PC-9 (cell line): ENCODE measurements at regions not wholly inside any gene's neighbourhood (a gene's known extent, or its start where the extent isn't known, plus 50 kb on each side); places are given as distances from the start of the nearest gene placed in this dataset.
"Not testable (repeated sequence)": the region's sequence is repeated elsewhere in the genome, so short reads cannot be mapped to it uniquely, and the experiment has no call there.

ENCODE experiments used
- BruUV-seq: library from RNA; stranded (reverse); fragments of 400-500 nt; replicated peaks from 2 replicates; lab custom pipeline; 2021; lab: Mats Ljungman, UMichigan
- CTCF ChIA-PET: fragments of 300-600 bp; sonication (Branson Sonifier 250); formaldehyde crosslinking; loops from one replicate; lab custom pipeline; 2022; ENCODE audit warnings: antibody characterized with exemption; lab: Charles Lee
- POLR2A ChIA-PET: fragments of 300-600 bp; sonication (Branson Sonifier 250); formaldehyde crosslinking; loops from one replicate; lab custom pipeline; 2022; ENCODE audit warnings: antibody characterized with exemption; ENCODE audit not compliant: unreplicated experiment; lab: Charles Lee
- DNase-seq, 2 experiments: peaks; one replicate each; pipeline versions ENCODE4 v3.0.0 to v3.0.0-alpha.2; 2015 to 2022; ENCODE audit warnings: mixed read lengths in 1 of 2
- H2AFZ ChIP-seq: fragments of 200-600 bp; sonication (generic); 2 replicates; pipeline ENCODE4 v1.8.1; 2017; ENCODE audit warnings: antibody characterized with exemption
- H3F3A ChIP-seq: fragments of 200-600 bp; sonication (generic); 2 replicates; pipeline ENCODE4 v1.8.1; 2017; ENCODE audit warnings: antibody characterized with exemption, mild to moderate bottlenecking, low read depth; ENCODE audit not compliant: insufficient read depth
- H3K27ac ChIP-seq: fragments of 200-600 bp; sonication (generic); 2 replicates; pipeline ENCODE4 v1.6.1; 2016; ENCODE audit warnings: mixed run types
- H3K27me3 ChIP-seq: fragments of 200-600 bp; sonication (generic); 2 replicates; pipeline ENCODE4 v1.6.1; 2016; ENCODE audit warnings: low read depth, mixed run types; ENCODE audit not compliant: insufficient read depth
- H3K36me3 ChIP-seq: fragments of 200-600 bp; sonication (generic); 2 replicates; pipeline ENCODE4 v1.6.1; 2016; ENCODE audit warnings: low read depth, mixed run types
- H3K4me1 ChIP-seq: fragments of 200-600 bp; sonication (generic); replicated peaks from 2 replicates; pipeline ENCODE4 v1.6.1; 2016; ENCODE audit warnings: mixed run types; ENCODE audit not compliant: insufficient read depth
- H3K4me2 ChIP-seq: fragments of 200-600 bp; sonication (generic); 2 replicates; pipeline ENCODE4 v1.6.1; 2017; ENCODE audit warnings: mixed run types
- H3K4me3 ChIP-seq: fragments of 200-600 bp; sonication (generic); 2 replicates; pipeline ENCODE4 v1.6.1; 2016; ENCODE audit warnings: mixed run types
- H3K79me2 ChIP-seq: fragments of 200-600 bp; sonication (generic); 2 replicates; pipeline ENCODE4 v1.6.1; 2017; ENCODE audit warnings: low read depth, mixed run types
- H3K9me2 ChIP-seq: fragments of 200-600 bp; sonication (generic); 2 replicates; pipeline ENCODE4 v1.8.1; 2017; ENCODE audit warnings: mild to moderate bottlenecking; ENCODE audit not compliant: insufficient read depth
- H3K9me3 ChIP-seq: fragments of 200-600 bp; sonication (generic); 2 replicates; pipeline ENCODE4 v1.8.1; 2016; ENCODE audit warnings: low read depth; ENCODE audit not compliant: insufficient read depth
- H4K20me1 ChIP-seq: fragments of 200-600 bp; sonication (generic); 2 replicates; pipeline ENCODE4 v1.8.1; 2017; ENCODE audit not compliant: insufficient read depth
- CTCF ChIP-seq: fragments of 200-600 bp; sonication (generic); conservative IDR thresholded peaks from 2 replicates; pipeline ENCODE4 v1.6.1; 2017; ENCODE audit warnings: mixed run types, antibody characterized with exemption, mild to moderate bottlenecking, moderate library complexity
- EZH2 ChIP-seq: fragments of 200-600 bp; sonication (generic); IDR thresholded peaks from 2 replicates; pipeline ENCODE4 v1.8.0; 2017; ENCODE audit warnings: antibody characterized with exemption, low read depth
- intact Hi-C: fragments of 100-400 bp; cut with micrococcal nuclease; formaldehyde crosslinking; loops from one replicate; pipeline ENCODE4 v1.10.0; 2022; ENCODE audit not compliant: unreplicated experiment

GRCh38 chr3:21919383-21919782 is 168.4 kb upstream of the ZNF385D start:
- no peaks in the 10 kb centered on the region for H3K36me3 ChIP-seq
- TF ChIP-seq EZH2 (no peak), CTCF (no peak)
- no peaks in the 10 kb centered on the region for H3K9me2 ChIP-seq
- H3K79me2 ChIP-seq = no peaks in the 10 kb centered on the region
- no peaks in the 10 kb centered on the region for H3F3A ChIP-seq
- ChIA-PET POLR2A (no interaction called here), CTCF (interaction anchor here (0.5 kb wide), 1 partner anchor 167 kb away, joined by 5 read pairs; no protein-coding TSS in a partner anchor)
- H2AFZ ChIP-seq = no peak overlapping the region
- DNase-seq = no peak
- H3K9me3 ChIP-seq = no peaks in the 10 kb centered on the region
- no peaks in the 10 kb centered on the region for H3K27me3 ChIP-seq
- intact Hi-C loops = no loop called here
- no peak overlapping the region for H3K27ac ChIP-seq
- no TSS peak for BruUV-seq
- H3K4me1 ChIP-seq = no peaks in the 10 kb centered on the region
- no peak overlapping the region for H3K4me2 ChIP-seq
- no peaks in the 10 kb centered on the region for H4K20me1 ChIP-seq
- H3K4me3 ChIP-seq = no peak overlapping the region

GRCh38 chr3:21920421-21920861 is 169.4 kb upstream of the ZNF385D start:
- no TSS peak for BruUV-seq

GRCh38 chr3:21923156-21923555 is 172.1 kb upstream of the ZNF385D start:
- H3K79me2 ChIP-seq, H3K4me3 ChIP-seq, H3K27ac ChIP-seq, H4K20me1 ChIP-seq, H3K9me3 ChIP-seq, CTCF ChIA-PET, POLR2A ChIA-PET, BruUV-seq, H3K9me2 ChIP-seq, DNase-seq, H3F3A ChIP-seq, H3K4me1 ChIP-seq, H3K36me3 ChIP-seq, H3K27me3 ChIP-seq, H3K4me2 ChIP-seq, intact Hi-C loops, H2AFZ ChIP-seq: not testable (repeated sequence)

More at GRCh38 chr3:21920421-21920861, 169.4 kb upstream of the ZNF385D start:
- H3K4me2 ChIP-seq = no peak overlapping the region
- H2AFZ ChIP-seq = no peak overlapping the region
- ChIA-PET CTCF (no interaction called here), POLR2A (no interaction called here)
- H3K36me3 ChIP-seq = no peaks in the 10 kb centered on the region
- no peaks in the 10 kb centered on the region for H3K9me3 ChIP-seq
- H3K79me2 ChIP-seq = no peaks in the 10 kb centered on the region
- H3F3A ChIP-seq = no peaks in the 10 kb centered on the region
- no peak for TF ChIP-seq CTCF
- no peak for TF ChIP-seq EZH2
- no peaks in the 10 kb centered on the region for H3K27me3 ChIP-seq
- H3K4me1 ChIP-seq = no peaks in the 10 kb centered on the region
- intact Hi-C loops = no loop called here
- no peaks in the 10 kb centered on the region for H4K20me1 ChIP-seq
- H3K27ac ChIP-seq = no peak overlapping the region
- no peak for DNase-seq
- no peaks in the 10 kb centered on the region for H3K9me2 ChIP-seq
- H3K4me3 ChIP-seq = no peak overlapping the region

GRCh38 chr3:21927261-21927660 is 176.3 kb upstream of the ZNF385D start:
- no peaks in the 10 kb centered on the region for H3K4me1 ChIP-seq
- no peaks in the 10 kb centered on the region for H3K9me3 ChIP-seq
- DNase-seq = no peak
- CTCF ChIA-PET = no interaction called here
- no peak overlapping the region for H3K4me2 ChIP-seq
- H3K9me2 ChIP-seq = no peaks in the 10 kb centered on the region
- intact Hi-C loops = no loop called here
- H3K36me3 ChIP-seq = no peaks in the 10 kb centered on the region
- H2AFZ ChIP-seq = no peak overlapping the region
- H3K4me3 ChIP-seq = no peak overlapping the region
- H3F3A ChIP-seq = no peaks in the 10 kb centered on the region
- no peak overlapping the region for H3K27ac ChIP-seq
- no TSS peak for BruUV-seq
- TF ChIP-seq EZH2 = no peak
- no peak for TF ChIP-seq CTCF
- H4K20me1 ChIP-seq = no peaks in the 10 kb centered on the region
- POLR2A ChIA-PET = no interaction called here
- H3K79me2 ChIP-seq = no peaks in the 10 kb centered on the region
- no peaks in the 10 kb centered on the region for H3K27me3 ChIP-seq
